ENCODE measurements at regions not wholly inside any gene's neighbourhood (a gene's known extent, or its start where the extent isn't known, plus 50 kb on each side); places are given as distances from the start of the nearest gene placed in this dataset.

- TF ChIP-seq, protein P1, sequence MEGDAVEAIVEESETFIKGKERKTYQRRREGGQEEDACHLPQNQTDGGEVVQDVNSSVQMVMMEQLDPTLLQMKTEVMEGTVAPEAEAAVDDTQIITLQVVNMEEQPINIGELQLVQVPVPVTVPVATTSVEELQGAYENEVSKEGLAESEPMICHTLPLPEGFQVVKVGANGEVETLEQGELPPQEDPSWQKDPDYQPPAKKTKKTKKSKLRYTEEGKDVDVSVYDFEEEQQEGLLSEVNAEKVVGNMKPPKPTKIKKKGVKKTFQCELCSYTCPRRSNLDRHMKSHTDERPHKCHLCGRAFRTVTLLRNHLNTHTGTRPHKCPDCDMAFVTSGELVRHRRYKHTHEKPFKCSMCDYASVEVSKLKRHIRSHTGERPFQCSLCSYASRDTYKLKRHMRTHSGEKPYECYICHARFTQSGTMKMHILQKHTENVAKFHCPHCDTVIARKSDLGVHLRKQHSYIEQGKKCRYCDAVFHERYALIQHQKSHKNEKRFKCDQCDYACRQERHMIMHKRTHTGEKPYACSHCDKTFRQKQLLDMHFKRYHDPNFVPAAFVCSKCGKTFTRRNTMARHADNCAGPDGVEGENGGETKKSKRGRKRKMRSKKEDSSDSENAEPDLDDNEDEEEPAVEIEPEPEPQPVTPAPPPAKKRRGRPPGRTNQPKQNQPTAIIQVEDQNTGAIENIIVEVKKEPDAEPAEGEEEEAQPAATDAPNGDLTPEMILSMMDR (IDR thresholded peaks at IDR 0.05) = no peak
- no peak for TF ChIP-seq POLR2A (IDR thresholded peaks at IDR 0.05)
Observed at GRCh38 chr1:195714248-195714647, 894.0 kb downstream of the KCNT2 start.
